MCF 10A (cell line): ENCODE measurements at regions not wholly inside any gene's neighbourhood (a gene's known extent, or its start where the extent isn't known, plus 50 kb on each side); places are given as distances from the start of the nearest gene placed in this dataset.
"Not testable (repeated sequence)": the region's sequence is repeated elsewhere in the genome, so short reads cannot be mapped to it uniquely, and the experiment has no call there.

Experiments
- BruUV-seq: library from RNA; stranded (reverse); fragments of 400-500 nt; replicated peaks from 2 replicates; lab custom pipeline; 2021; lab: Mats Ljungman, UMichigan
- CTCF ChIA-PET: fragments of 300-600 bp; sonication (Branson Sonifier 250); formaldehyde crosslinking; extraction: SDS; loops from one replicate; lab custom pipeline; 2021; ENCODE audit warnings: antibody characterized with exemption, inconsistent platforms; lab: Yijun Ruan, JAX
- POLR2A ChIA-PET: fragments of 300-600, 350-650 bp; sonication (Branson Sonifier 250); formaldehyde crosslinking; extraction: SDS; loops from one replicate; lab custom pipeline; 2020; ENCODE audit warnings: antibody characterized with exemption, inconsistent platforms; lab: Yijun Ruan, JAX
- DNase-seq: peaks from one replicate; pipeline ENCODE4 v3.0.0-alpha.2; 2018; ENCODE audit not compliant: unreplicated experiment
- H3K27ac Mint-ChIP-seq: one replicate; pipeline ENCODE4 v1.8.0; 2022; ENCODE audit warnings: mild to moderate bottlenecking, low read depth, mixed read lengths; ENCODE audit not compliant: unreplicated experiment
- H3K27me3 Mint-ChIP-seq: one replicate; pipeline ENCODE4 v1.8.0; 2022; ENCODE audit warnings: mixed read lengths; ENCODE audit not compliant: insufficient read depth, unreplicated experiment
- H3K36me3 Mint-ChIP-seq: one replicate; pipeline ENCODE4 v1.8.0; 2022; ENCODE audit warnings: mild to moderate bottlenecking, moderate library complexity, mixed read lengths; ENCODE audit not compliant: insufficient read depth, unreplicated experiment
- H3K4me1 Mint-ChIP-seq: one replicate; pipeline ENCODE4 v1.8.0; 2022; ENCODE audit warnings: mixed read lengths; ENCODE audit not compliant: insufficient read depth, unreplicated experiment
- H3K4me3 Mint-ChIP-seq: one replicate; pipeline ENCODE4 v1.8.0; 2022; ENCODE audit warnings: mild to moderate bottlenecking, moderate library complexity, mixed read lengths; ENCODE audit not compliant: unreplicated experiment
- H3K9me3 Mint-ChIP-seq: one replicate; pipeline ENCODE4 v1.8.0; 2022; ENCODE audit warnings: mixed read lengths; ENCODE audit not compliant: unreplicated experiment
- intact Hi-C: fragments of 100-400 bp; cut with micrococcal nuclease; formaldehyde crosslinking; loops from 2 replicates; pipeline ENCODE4 v1.14.1; 2022
- TF ChIP-seq, protein P1 (sequence below): fragments of 200-600 bp; IDR thresholded peaks from one replicate; pipeline ENCODE4 v1.8.0; 2022; ENCODE audit warnings: antibody characterized with exemption, mild to moderate bottlenecking; ENCODE audit not compliant: unreplicated experiment

DNA sequence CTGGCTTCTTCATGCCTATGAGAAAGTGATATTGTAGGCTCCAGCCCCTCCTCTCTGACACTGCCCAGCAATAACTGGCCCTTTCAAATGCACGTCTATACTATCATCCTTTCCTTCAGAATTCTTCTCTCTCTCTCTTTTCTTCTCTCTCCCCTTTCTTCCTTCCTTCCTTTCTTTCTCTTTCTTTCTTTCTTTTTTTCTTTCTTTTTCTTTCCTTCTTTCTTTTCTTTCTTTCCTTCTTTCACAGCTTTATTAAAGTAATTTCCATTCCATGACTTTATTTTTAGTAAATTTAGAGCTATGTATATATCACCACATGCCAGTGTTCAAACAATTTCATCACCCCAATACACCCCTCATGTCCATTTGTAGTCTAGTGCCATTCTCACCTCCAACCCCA is 302.1 kb downstream of the RPAP3 start:
- no TSS peak for BruUV-seq
- intact Hi-C loops, result no loop called here
- CTCF ChIA-PET, result interaction anchor here (0.6 to 1.6 kb wide), 5 partner anchors 64 to 382 kb away, joined by 3 to 7 read pairs (median 3); no protein-coding TSS in a partner anchor
- peaks cover 6% of the 10 kb centered on the region for H3K36me3 Mint-ChIP-seq
- H3K4me1 Mint-ChIP-seq, result no peaks in the 10 kb centered on the region
- H3K27ac Mint-ChIP-seq, result no peak overlapping the region
- H3K9me3 Mint-ChIP-seq, result no peaks in the 10 kb centered on the region
- H3K27me3 Mint-ChIP-seq, result no peaks in the 10 kb centered on the region
- H3K4me3 Mint-ChIP-seq, result no peak overlapping the region
- TF ChIP-seq, protein P1, sequence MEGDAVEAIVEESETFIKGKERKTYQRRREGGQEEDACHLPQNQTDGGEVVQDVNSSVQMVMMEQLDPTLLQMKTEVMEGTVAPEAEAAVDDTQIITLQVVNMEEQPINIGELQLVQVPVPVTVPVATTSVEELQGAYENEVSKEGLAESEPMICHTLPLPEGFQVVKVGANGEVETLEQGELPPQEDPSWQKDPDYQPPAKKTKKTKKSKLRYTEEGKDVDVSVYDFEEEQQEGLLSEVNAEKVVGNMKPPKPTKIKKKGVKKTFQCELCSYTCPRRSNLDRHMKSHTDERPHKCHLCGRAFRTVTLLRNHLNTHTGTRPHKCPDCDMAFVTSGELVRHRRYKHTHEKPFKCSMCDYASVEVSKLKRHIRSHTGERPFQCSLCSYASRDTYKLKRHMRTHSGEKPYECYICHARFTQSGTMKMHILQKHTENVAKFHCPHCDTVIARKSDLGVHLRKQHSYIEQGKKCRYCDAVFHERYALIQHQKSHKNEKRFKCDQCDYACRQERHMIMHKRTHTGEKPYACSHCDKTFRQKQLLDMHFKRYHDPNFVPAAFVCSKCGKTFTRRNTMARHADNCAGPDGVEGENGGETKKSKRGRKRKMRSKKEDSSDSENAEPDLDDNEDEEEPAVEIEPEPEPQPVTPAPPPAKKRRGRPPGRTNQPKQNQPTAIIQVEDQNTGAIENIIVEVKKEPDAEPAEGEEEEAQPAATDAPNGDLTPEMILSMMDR, result no peak
- POLR2A ChIA-PET, result interaction anchor here (0.6 kb wide), 1 partner anchor 37 kb away, joined by 3 read pairs; no protein-coding TSS in a partner anchor
- DNase-seq, result no peak

DNA sequence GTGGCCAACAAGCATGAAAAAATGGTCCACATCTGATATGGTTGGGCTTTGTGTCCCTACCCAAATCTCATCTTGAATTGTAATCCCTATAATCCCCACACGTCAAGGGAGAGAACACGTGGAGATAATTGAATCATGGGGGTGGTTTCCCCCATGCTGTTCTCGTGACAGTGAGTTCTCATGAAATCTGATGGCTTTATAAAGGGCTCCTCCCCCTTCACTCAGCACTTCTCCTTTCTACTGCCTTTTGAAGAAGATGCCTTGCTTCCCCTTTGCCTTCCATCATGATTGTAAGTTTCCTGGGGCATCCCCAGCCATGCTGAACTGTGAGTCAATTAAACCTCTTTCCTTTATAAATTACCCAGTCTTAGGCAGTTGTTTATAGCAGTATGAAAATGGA is 304.6 kb downstream of the RPAP3 start:
- H3K27ac Mint-ChIP-seq, DNase-seq, intact Hi-C loops, H3K9me3 Mint-ChIP-seq, CTCF ChIA-PET, POLR2A ChIA-PET, H3K4me3 Mint-ChIP-seq, H3K36me3 Mint-ChIP-seq, BruUV-seq, H3K27me3 Mint-ChIP-seq, H3K4me1 Mint-ChIP-seq: not testable (repeated sequence)

DNA sequence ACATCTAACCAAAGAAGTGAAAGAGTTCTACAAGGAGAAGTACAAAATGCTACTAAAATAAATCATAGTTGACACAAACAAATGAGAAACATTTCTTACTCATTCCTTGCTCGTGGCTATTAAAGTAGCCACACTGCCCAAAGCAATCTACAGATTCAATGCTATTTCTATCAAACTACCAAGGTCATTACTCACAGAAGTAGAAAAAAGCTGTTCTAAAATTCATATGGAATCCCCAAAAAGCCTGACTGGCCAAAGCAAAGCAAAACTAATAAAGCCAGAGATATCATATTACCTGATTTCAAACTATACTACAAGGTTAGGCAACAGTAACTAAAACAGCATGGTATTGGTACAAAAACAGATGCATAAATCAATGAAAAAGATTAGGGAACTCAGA is 305.6 kb downstream of the RPAP3 start:
- Mint-ChIP-seq H3K9me3 (no peaks in the 10 kb centered on the region), H3K36me3 (no peaks in the 10 kb centered on the region), H3K27ac (no peak overlapping the region), H3K4me3 (no peak overlapping the region), H3K4me1 (no peaks in the 10 kb centered on the region), H3K27me3 (no peaks in the 10 kb centered on the region)
- POLR2A ChIA-PET, result interaction anchor here (0.6 kb wide), 1 partner anchor 8 kb away, joined by 3 read pairs; no protein-coding TSS in a partner anchor
- DNase-seq, result no peak
- CTCF ChIA-PET, result interaction anchor here (1.1 kb wide), 1 partner anchor 330 kb away, joined by 3 read pairs; no protein-coding TSS in a partner anchor
- TF ChIP-seq, protein P1, result no peak
- intact Hi-C loops, result no loop called here
- no TSS peak for BruUV-seq

DNA sequence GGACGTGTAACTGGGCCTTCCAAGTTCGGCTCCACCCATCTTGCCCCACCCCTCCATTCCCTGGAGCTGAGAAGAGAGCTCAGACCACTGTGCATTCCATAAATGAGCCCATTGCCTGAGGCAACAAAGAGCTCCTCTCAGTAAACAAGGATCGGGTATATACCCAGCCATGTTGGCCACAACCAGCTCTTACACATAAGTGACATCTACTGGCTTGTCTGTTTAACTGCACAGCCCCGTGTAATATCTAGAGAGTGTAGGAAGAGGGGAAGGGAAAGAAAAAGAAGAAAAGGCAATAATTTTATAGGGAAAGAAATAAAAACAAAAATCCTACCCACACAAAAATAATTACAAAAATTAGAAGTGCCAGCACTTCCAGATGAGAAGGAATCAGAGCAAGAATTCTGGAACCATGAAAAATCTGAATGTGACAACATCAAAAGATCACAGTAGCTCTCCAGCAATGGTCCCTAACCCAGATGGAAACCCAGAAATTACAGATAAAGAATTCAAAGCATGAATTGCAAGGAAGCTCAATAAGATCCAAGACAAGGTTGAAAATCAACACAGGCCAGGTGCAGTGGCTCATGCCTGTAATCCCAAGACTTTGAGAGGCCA is 308.1 kb downstream of the RPAP3 start:
- H3K36me3 Mint-ChIP-seq, result no peaks in the 10 kb centered on the region
- peak; percentile 77 for DNase-seq

More for the DNA sequence above, 308.1 kb downstream of the RPAP3 start:
- CTCF ChIA-PET, result interaction anchor here (0.6 to 3.6 kb wide), 40 partner anchors 10 to 1676 kb away, joined by 3 to 69 read pairs (median 4); partner anchors contain the start of genes AMIGO2 and PCED1B
- TF ChIP-seq, protein P1, result peak; percentile 66
- Mint-ChIP-seq H3K27ac (no peak overlapping the region), H3K4me1 (no peaks in the 10 kb centered on the region), H3K4me3 (no peak overlapping the region), H3K27me3 (no peaks in the 10 kb centered on the region), H3K9me3 (no peaks in the 10 kb centered on the region)
- no TSS peak for BruUV-seq
- POLR2A ChIA-PET, result interaction anchor here (0.9 to 2.1 kb wide), 4 partner anchors 317 to 365 kb away, joined by 4 to 19 read pairs (median 6); partner anchors contain the start of genes AMIGO2 and PCED1B
- intact Hi-C loops, result loop anchor here (1.0 kb wide), 4 partner anchors 89 to 365 kb away; partner anchors contain the start of genes AMIGO2 and PCED1B
